Keratinocyte (primary cell): ENCODE measurements at regions not wholly inside any gene's neighbourhood (a gene's known extent, or its start where the extent isn't known, plus 50 kb on each side); places are given as distances from the start of the nearest gene placed in this dataset.

Experiments
- DNase-seq: peaks from one replicate; pipeline ENCODE4 v3.0.0-alpha.2; 2011; ENCODE audit warnings: low read depth, missing footprints, low spot score
- FAIRE-seq: peaks from 2 replicates; lab custom pipeline; 2011; peaks lifted over from hg19 to GRCh38; lab: Jason Lieb, UNC
- H2AFZ ChIP-seq: 2 replicates; pipeline ENCODE4 v1.6.0; 2012; ENCODE audit warnings: low read length, control low read depth, inconsistent platforms; ENCODE audit not compliant: control insufficient read depth
- H3K27ac ChIP-seq: 2 replicates; pipeline ENCODE4 v1.5.1; 2011; ENCODE audit warnings: low read length; ENCODE audit not compliant: control insufficient read depth, insufficient read depth
- H3K27me3 ChIP-seq: 3 replicates; pipeline ENCODE4 v1.6.0; 2011; ENCODE audit warnings: low read length; ENCODE audit not compliant: control insufficient read depth, insufficient read depth; ENCODE audit errors: extremely low read depth
- H3K36me3 ChIP-seq, 2 experiments: 2 replicates in 1 of 2; 3 replicates in 1 of 2; pipeline ENCODE4 v1.5.1; 2011; ENCODE audit warnings: low read length in 2 of 2, mild to moderate bottlenecking in 1 of 2; ENCODE audit not compliant: control insufficient read depth in 2 of 2, insufficient read depth in 2 of 2; ENCODE audit errors: extremely low read depth in 1 of 2
- H3K4me1 ChIP-seq: 3 replicates; pipeline ENCODE4 v1.5.1; 2011; ENCODE audit warnings: low read length; ENCODE audit not compliant: control insufficient read depth, insufficient read depth; ENCODE audit errors: extremely low read depth
- H3K4me2 ChIP-seq: 3 replicates; pipeline ENCODE4 v1.6.0; 2011; ENCODE audit warnings: low read depth, low read length; ENCODE audit not compliant: control insufficient read depth, insufficient read depth; ENCODE audit errors: extremely low read depth
- H3K4me3 ChIP-seq, 3 experiments: fragments of 200-600 bp in 1 of 3; sonication (generic) in 1 of 3; 2 replicates in 2 of 3; 3 replicates in 1 of 3; pipeline ENCODE4 v1.5.1; 2011 to 2016; ENCODE audit warnings: low read length in 3 of 3, mild to moderate bottlenecking in 3 of 3, control low read depth in 2 of 3, inconsistent platforms in 1 of 3, low read depth in 1 of 3, mixed read lengths in 1 of 3, mixed run types in 1 of 3, moderate library complexity in 1 of 3; ENCODE audit not compliant: control insufficient read depth in 2 of 3, insufficient read depth in 2 of 3; ENCODE audit errors: extremely low read depth in 1 of 3
- H3K79me2 ChIP-seq: 2 replicates; pipeline ENCODE4 v1.6.0; 2012; ENCODE audit warnings: low read length; ENCODE audit not compliant: control insufficient read depth, insufficient read depth
- H3K9ac ChIP-seq: 3 replicates; pipeline ENCODE4 v1.6.0; 2011; ENCODE audit warnings: low read length; ENCODE audit not compliant: control insufficient read depth, insufficient read depth; ENCODE audit errors: extremely low read depth
- H3K9me1 ChIP-seq: 3 replicates; pipeline ENCODE4 v1.6.0; 2011; ENCODE audit warnings: low read length; ENCODE audit not compliant: control insufficient read depth, insufficient read depth; ENCODE audit errors: extremely low read depth
- H3K9me3 ChIP-seq: 2 replicates; pipeline ENCODE4 v1.5.1; 2012; ENCODE audit warnings: low read depth, low read length; ENCODE audit not compliant: control insufficient read depth
- H4K20me1 ChIP-seq: 3 replicates; pipeline ENCODE4 v1.6.0; 2011; ENCODE audit warnings: low read length; ENCODE audit not compliant: control insufficient read depth, insufficient read depth; ENCODE audit errors: extremely low read depth
- CTCF ChIP-seq, 3 experiments: IDR thresholded peaks in 1 of 3; conservative IDR thresholded peaks in 1 of 3; optimal IDR thresholded peaks in 1 of 3; 2 replicates in 2 of 3; 3 replicates in 1 of 3; pipeline versions ENCODE3 to v1.5.1; 2011; ENCODE audit warnings: low read length in 3 of 3, mild to moderate bottlenecking in 3 of 3, moderate library complexity in 2 of 3, control low read depth in 1 of 3, inconsistent platforms in 1 of 3; ENCODE audit not compliant: insufficient read depth in 2 of 3; ENCODE audit errors: extremely low read depth in 1 of 3
- EZH2 ChIP-seq: IDR thresholded peaks from one replicate; pipeline ENCODE4 v1.6.1; 2012; ENCODE audit warnings: inconsistent platforms, mild to moderate bottlenecking, low read length, moderate library complexity
- dilution Hi-C: fragments of 300-500 bp; cut with MboI; formaldehyde crosslinking; loops from one replicate; pipeline ENCODE4 v1.7.0; 2020; ENCODE audit warnings: low sequenced_read_pairs; ENCODE audit not compliant: extremely low pct_ligation_motif_present

GRCh38 chr12:129964826-129965457 lies 61.1 kb upstream of the TMEM132D start:
- Histone ChIP-seq H3K4me1 (no peaks in the 10 kb centered on the region), H3K79me2 (no peaks in the 10 kb centered on the region), H2AFZ (no peak overlapping the region), H3K27me3 (no peaks in the 10 kb centered on the region), H3K4me2 (no peak overlapping the region), H3K4me3 (no peak overlapping the region), H3K36me3 (no peaks in the 10 kb centered on the region), H3K9me3 (no peaks in the 10 kb centered on the region), H4K20me1 (no peaks in the 10 kb centered on the region), H3K9me1 (no peaks in the 10 kb centered on the region), H3K27ac (no peak overlapping the region), H3K9ac (no peak overlapping the region)
- TF ChIP-seq CTCF (optimal IDR thresholded peaks at IDR 0.05 in 1 of 3, IDR thresholded peaks at IDR 0.05 in 1 of 3, conservative IDR thresholded peaks at IDR 0.05 in 1 of 3; ENCODE audit: extremely low read depth in 1 of 3, insufficient read depth in 2 of 3, low read length in 3 of 3) (no peak), EZH2 (no peak)
- DNase-seq (no peak), FAIRE-seq (no peak)
- dilution Hi-C loops = no loop called here

- no peak for FAIRE-seq
- Histone ChIP-seq H3K9me1 (no peaks in the 10 kb centered on the region), H3K9me3 (no peaks in the 10 kb centered on the region), H4K20me1 (no peaks in the 10 kb centered on the region), H3K4me2 (no peak overlapping the region), H3K27me3 (no peaks in the 10 kb centered on the region), H2AFZ (no peak overlapping the region), H3K4me1 (no peaks in the 10 kb centered on the region), H3K9ac (no peak overlapping the region), H3K36me3 (no peaks in the 10 kb centered on the region), H3K79me2 (no peaks in the 10 kb centered on the region), H3K27ac (no peak overlapping the region), H3K4me3 (no peak overlapping the region)
- TF ChIP-seq CTCF (optimal IDR thresholded peaks at IDR 0.05 in 1 of 3, IDR thresholded peaks at IDR 0.05 in 1 of 3, conservative IDR thresholded peaks at IDR 0.05 in 1 of 3; ENCODE audit: extremely low read depth in 1 of 3, insufficient read depth in 2 of 3, low read length in 3 of 3) = no peak
- no peak for TF ChIP-seq EZH2
- no peak for DNase-seq
- dilution Hi-C loops = no loop called here
These were observed 62.5 kb upstream of the TMEM132D start for GRCh38 chr12:129966146-129966995.
